Colonic mucosa (tissue), 4 donors: ENCODE measurements at regions not wholly inside any gene's neighbourhood (a gene's known extent, or its start where the extent isn't known, plus 50 kb on each side); places are given as distances from the start of the nearest gene placed in this dataset.
"Not testable (repeated sequence)": the region's sequence is repeated elsewhere in the genome, so short reads cannot be mapped to it uniquely, and the experiment has no call there.

ENCODE experiments used
- DNase-seq: peaks from one replicate; pipeline ENCODE4 v3.0.0-alpha.2; 2020
- H3K27ac ChIP-seq: fragments of 200-600 bp; one replicate; pipeline ENCODE4 v1.8.0; 2021
- H3K27me3 ChIP-seq: fragments of 200-600 bp; one replicate; pipeline ENCODE4 v1.8.0; 2021
- H3K36me3 ChIP-seq: fragments of 200-600 bp; one replicate; pipeline ENCODE4 v1.8.0; 2021
- H3K4me1 ChIP-seq: fragments of 200-600 bp; one replicate; pipeline ENCODE4 v1.8.0; 2021; ENCODE audit warnings: mild to moderate bottlenecking
- H3K4me3 ChIP-seq: fragments of 200-600 bp; one replicate; pipeline ENCODE4 v1.8.0; 2021
- H3K9ac ChIP-seq, 2 donors: one replicate each; pipeline ENCODE4 v1.7.0; 2013; ENCODE audit warnings: control low read depth in 2 of 2, low read depth in 2 of 2, low read length in 2 of 2
- H3K9me3 ChIP-seq: fragments of 200-600 bp; one replicate; pipeline ENCODE4 v1.8.0; 2021
- intact Hi-C: fragments of 100-400 bp; cut with DNase I; formaldehyde crosslinking; loops from one replicate; pipeline ENCODE4 v1.14.1; 2022
- TF ChIP-seq, protein P1 (sequence below): fragments of 200-600 bp; IDR thresholded peaks from one replicate; pipeline ENCODE4 v1.8.0; 2022; ENCODE audit warnings: antibody characterized with exemption, mild to moderate bottlenecking
- donor health status: healthy.
- donor health status: DM: no; HTN: no; CAD: no.
- donor health status: DM: no; HTN: no; CAD: no.

- no peak overlapping the region for H3K27ac ChIP-seq
- TF ChIP-seq, protein P1, sequence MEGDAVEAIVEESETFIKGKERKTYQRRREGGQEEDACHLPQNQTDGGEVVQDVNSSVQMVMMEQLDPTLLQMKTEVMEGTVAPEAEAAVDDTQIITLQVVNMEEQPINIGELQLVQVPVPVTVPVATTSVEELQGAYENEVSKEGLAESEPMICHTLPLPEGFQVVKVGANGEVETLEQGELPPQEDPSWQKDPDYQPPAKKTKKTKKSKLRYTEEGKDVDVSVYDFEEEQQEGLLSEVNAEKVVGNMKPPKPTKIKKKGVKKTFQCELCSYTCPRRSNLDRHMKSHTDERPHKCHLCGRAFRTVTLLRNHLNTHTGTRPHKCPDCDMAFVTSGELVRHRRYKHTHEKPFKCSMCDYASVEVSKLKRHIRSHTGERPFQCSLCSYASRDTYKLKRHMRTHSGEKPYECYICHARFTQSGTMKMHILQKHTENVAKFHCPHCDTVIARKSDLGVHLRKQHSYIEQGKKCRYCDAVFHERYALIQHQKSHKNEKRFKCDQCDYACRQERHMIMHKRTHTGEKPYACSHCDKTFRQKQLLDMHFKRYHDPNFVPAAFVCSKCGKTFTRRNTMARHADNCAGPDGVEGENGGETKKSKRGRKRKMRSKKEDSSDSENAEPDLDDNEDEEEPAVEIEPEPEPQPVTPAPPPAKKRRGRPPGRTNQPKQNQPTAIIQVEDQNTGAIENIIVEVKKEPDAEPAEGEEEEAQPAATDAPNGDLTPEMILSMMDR: no peak
- no peaks in the 10 kb centered on the region for H3K27me3 ChIP-seq
- no peak for DNase-seq
- H3K36me3 ChIP-seq: no peaks in the 10 kb centered on the region
- no peak overlapping the region for H3K4me3 ChIP-seq
- no peaks in the 10 kb centered on the region for H3K9me3 ChIP-seq
- intact Hi-C loops: no loop called here
- no peak overlapping the region for H3K9ac ChIP-seq
- no peaks in the 10 kb centered on the region for H3K4me1 ChIP-seq
Measured at GRCh38 chr9:83119873-83120272, 56.9 kb upstream of the RASEF start.

GRCh38 chr9:83116026-83116425 is 53.1 kb upstream of the RASEF start:
- TF ChIP-seq, protein P1: no peak
- no peaks in the 10 kb centered on the region for H3K27me3 ChIP-seq
- intact Hi-C loops: no loop called here

GRCh38 chr9:83113445-83113844 is 50.5 kb upstream of the RASEF start:
- DNase-seq, intact Hi-C loops, H3K36me3 ChIP-seq, H3K27ac ChIP-seq, H3K9me3 ChIP-seq, H3K4me1 ChIP-seq, H3K9ac ChIP-seq, H3K27me3 ChIP-seq, H3K4me3 ChIP-seq: not testable (repeated sequence)

More at GRCh38 chr9:83116026-83116425, 53.1 kb upstream of the RASEF start:
- Histone ChIP-seq H3K9ac (no peak overlapping the region), H3K36me3 (no peaks in the 10 kb centered on the region), H3K4me3 (no peak overlapping the region), H3K4me1 (no peaks in the 10 kb centered on the region), H3K9me3 (no peaks in the 10 kb centered on the region), H3K27ac (no peak overlapping the region)
- no peak for DNase-seq
